Activated CD8-positive, alpha-beta T cell treated with anti-CD3 and anti-CD28 coated beads for 36 hours (primary cell): ENCODE measurements at regions not wholly inside any gene's neighbourhood (a gene's known extent, or its start where the extent isn't known, plus 50 kb on each side); places are given as distances from the start of the nearest gene placed in this dataset.

ENCODE experiments used
- ATAC-seq: fragments of 200-7000 bp; cut with Tn5 transposase; one replicate; pipeline ENCODE4 v1.10.0; 2021; ENCODE audit warnings: mild to moderate bottlenecking, moderate library complexity
- CTCF ChIA-PET: fragments of 350-600 bp; sonication (Branson Sonifier 250); formaldehyde crosslinking; loops from one replicate; lab custom pipeline; 2021; ENCODE audit warnings: antibody characterized with exemption; lab: Charles Lee
- POLR2A ChIA-PET: fragments of 350-600 bp; sonication (Branson Sonifier 250); formaldehyde crosslinking; loops from one replicate; lab custom pipeline; 2021; ENCODE audit warnings: antibody characterized with exemption; lab: Charles Lee
- DNase-seq: peaks from one replicate; pipeline ENCODE4 v3.0.0-alpha.2; 2020
- H3K27ac Mint-ChIP-seq: one replicate; pipeline ENCODE4 v1.8.0; 2021; ENCODE audit warnings: mild to moderate bottlenecking, mixed read lengths
- H3K27me3 Mint-ChIP-seq: one replicate; pipeline ENCODE4 v1.8.0; 2021; ENCODE audit warnings: mixed read lengths
- H3K36me3 Mint-ChIP-seq: one replicate; pipeline ENCODE4 v1.8.0; 2021; ENCODE audit warnings: low read depth, mixed read lengths
- H3K4me1 Mint-ChIP-seq: one replicate; pipeline ENCODE4 v1.8.0; 2021; ENCODE audit warnings: low read depth, mixed read lengths
- H3K4me3 Mint-ChIP-seq: one replicate; pipeline ENCODE4 v1.8.0; 2021; ENCODE audit warnings: mild to moderate bottlenecking, moderate library complexity, mixed read lengths
- H3K9me3 Mint-ChIP-seq: one replicate; pipeline ENCODE4 v1.8.0; 2021; ENCODE audit warnings: mixed read lengths
- intact Hi-C: fragments of 100-400 bp; cut with micrococcal nuclease; formaldehyde crosslinking; loops from one replicate; pipeline ENCODE4 v1.10.0; 2022
- TF ChIP-seq, protein P1 (sequence below): fragments of 200-600 bp; IDR thresholded peaks from one replicate; pipeline ENCODE4 v1.8.0; 2022; ENCODE audit warnings: antibody characterized with exemption, mild to moderate bottlenecking

DNA sequence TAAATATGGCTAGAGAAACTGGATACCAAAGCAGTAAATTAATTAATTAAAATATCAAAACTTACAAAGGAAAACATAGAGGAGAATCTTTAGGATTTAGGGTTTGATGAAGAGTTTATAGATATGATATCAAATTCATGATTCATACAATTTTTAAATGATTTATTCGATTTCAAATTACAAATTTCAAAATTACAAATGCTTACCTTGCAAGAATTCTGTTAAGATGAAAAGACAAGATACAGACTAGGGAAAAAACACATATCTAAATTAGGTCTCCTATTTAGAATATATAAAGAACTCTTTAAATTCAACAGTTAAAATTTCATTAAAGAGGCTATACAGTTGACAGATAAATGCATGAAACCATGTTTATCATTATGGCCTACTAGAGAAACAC lies 930.7 kb downstream of the ZPLD1 start:
- POLR2A ChIA-PET = no interaction called here
- H3K4me1 Mint-ChIP-seq = no peaks in the 10 kb centered on the region
- DNase-seq (no peak), ATAC-seq (no peak)
- CTCF ChIA-PET = no interaction called here
- H3K27me3 Mint-ChIP-seq = no peaks in the 10 kb centered on the region
- intact Hi-C loops = no loop called here
- H3K36me3 Mint-ChIP-seq = no peaks in the 10 kb centered on the region
- H3K9me3 Mint-ChIP-seq = peaks cover 6% of the 10 kb centered on the region
- no peak overlapping the region for H3K27ac Mint-ChIP-seq
- H3K4me3 Mint-ChIP-seq = no peak overlapping the region
- TF ChIP-seq, protein P1, sequence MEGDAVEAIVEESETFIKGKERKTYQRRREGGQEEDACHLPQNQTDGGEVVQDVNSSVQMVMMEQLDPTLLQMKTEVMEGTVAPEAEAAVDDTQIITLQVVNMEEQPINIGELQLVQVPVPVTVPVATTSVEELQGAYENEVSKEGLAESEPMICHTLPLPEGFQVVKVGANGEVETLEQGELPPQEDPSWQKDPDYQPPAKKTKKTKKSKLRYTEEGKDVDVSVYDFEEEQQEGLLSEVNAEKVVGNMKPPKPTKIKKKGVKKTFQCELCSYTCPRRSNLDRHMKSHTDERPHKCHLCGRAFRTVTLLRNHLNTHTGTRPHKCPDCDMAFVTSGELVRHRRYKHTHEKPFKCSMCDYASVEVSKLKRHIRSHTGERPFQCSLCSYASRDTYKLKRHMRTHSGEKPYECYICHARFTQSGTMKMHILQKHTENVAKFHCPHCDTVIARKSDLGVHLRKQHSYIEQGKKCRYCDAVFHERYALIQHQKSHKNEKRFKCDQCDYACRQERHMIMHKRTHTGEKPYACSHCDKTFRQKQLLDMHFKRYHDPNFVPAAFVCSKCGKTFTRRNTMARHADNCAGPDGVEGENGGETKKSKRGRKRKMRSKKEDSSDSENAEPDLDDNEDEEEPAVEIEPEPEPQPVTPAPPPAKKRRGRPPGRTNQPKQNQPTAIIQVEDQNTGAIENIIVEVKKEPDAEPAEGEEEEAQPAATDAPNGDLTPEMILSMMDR = no peak

DNA sequence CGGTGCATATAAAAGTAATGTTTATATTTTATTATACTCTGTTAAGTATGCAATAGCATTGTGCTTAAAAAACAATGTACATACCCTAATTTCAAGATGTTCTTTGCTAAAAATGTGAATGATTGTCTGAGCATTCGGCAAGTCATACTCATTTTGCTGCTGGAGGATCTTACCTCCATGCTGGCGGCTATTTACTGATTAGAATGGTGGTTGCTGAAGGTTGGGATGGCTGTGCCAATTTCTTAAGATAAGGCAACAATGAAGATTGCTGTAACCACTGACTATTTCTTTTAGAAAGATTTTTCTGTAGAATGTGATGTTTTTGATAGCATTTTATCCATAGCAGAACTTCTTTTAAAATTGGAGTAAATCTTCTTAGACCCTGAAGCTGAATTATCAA lies 932.7 kb downstream of the ZPLD1 start:
- no peak for DNase-seq
- Mint-ChIP-seq H3K4me1 (no peaks in the 10 kb centered on the region), H3K36me3 (no peaks in the 10 kb centered on the region), H3K27me3 (no peaks in the 10 kb centered on the region), H3K9me3 (peaks cover 3% of the 10 kb centered on the region), H3K27ac (no peak overlapping the region), H3K4me3 (no peak overlapping the region)
- TF ChIP-seq, protein P1 = no peak
- intact Hi-C loops = no loop called here
- POLR2A ChIA-PET = no interaction called here
- no peak for ATAC-seq
- CTCF ChIA-PET = no interaction called here

DNA sequence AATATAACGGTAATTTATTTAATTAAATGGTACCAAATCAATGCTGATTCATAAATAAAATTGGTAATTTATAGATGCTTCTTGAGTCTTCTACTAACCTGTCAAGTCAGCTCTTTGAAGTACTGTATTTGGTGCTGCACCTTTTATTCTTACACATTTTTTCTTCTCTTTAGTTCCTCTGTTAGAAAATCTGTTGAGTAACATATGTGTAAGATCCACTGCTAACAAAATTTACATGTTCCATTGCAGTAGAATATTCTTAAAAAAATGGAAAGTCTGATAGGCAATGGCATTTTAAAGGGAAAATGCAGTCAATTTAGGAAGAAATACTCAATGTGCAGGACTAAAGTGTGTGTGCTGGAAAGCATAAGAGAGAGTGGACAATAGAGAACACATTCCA lies 936.6 kb downstream of the ZPLD1 start:
- Mint-ChIP-seq H3K4me3 (no peak overlapping the region), H3K9me3 (peaks cover 1% of the 10 kb centered on the region), H3K27ac (no peak overlapping the region), H3K36me3 (no peaks in the 10 kb centered on the region), H3K27me3 (no peaks in the 10 kb centered on the region), H3K4me1 (no peaks in the 10 kb centered on the region)
- ATAC-seq (no peak), DNase-seq (no peak)
- intact Hi-C loops = no loop called here
- TF ChIP-seq, protein P1 = no peak
- CTCF ChIA-PET = no interaction called here
- POLR2A ChIA-PET = no interaction called here

DNA sequence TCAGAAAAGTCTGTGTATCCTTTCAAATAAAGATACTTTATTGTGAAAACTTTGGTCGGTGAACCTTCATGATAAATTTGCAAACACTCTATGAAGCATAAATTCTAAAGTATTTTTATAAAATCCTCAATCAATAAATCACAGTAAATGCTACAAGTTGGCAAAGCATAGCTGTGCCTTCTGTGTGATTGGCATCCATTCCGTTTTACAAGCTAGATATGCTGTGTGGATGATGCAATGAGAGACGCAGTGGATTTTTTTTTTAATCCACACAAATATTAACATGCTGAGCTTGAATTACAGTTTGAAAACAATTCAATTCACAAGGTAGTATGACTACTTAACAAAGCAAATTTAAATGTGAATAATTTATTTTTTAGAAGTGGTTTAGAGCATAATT lies 937.2 kb downstream of the ZPLD1 start:
- Mint-ChIP-seq H3K4me3 (no peak overlapping the region), H3K4me1 (no peaks in the 10 kb centered on the region), H3K36me3 (no peaks in the 10 kb centered on the region), H3K27ac (no peak overlapping the region), H3K9me3 (peaks cover 1% of the 10 kb centered on the region), H3K27me3 (no peaks in the 10 kb centered on the region)
- intact Hi-C loops = no loop called here
- POLR2A ChIA-PET = no interaction called here
- TF ChIP-seq, protein P1 = no peak
- ATAC-seq (no peak), DNase-seq (no peak)
- CTCF ChIA-PET = no interaction called here

DNA sequence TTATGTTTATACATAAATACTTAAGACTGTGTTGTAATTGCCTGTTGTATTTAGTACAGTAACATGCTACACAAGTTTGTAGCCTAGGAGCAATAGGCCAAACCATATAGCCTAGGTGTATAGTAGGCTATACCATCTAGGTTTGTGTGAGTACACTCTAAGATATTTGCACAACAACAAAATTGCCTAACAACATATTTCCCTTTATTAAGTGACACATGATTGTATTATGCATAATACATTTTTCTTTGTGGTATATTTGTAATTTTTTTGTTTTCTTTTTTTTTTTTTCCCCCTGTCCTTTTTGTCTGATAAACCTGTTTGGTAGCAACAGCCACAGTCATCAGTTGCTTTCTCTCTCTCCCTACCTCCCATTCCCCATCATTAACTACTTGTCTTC lies 945.6 kb downstream of the ZPLD1 start:
- no peaks in the 10 kb centered on the region for H3K4me1 Mint-ChIP-seq
- H3K27me3 Mint-ChIP-seq = no peaks in the 10 kb centered on the region
- DNase-seq = no peak
- TF ChIP-seq, protein P1 = no peak
- H3K4me3 Mint-ChIP-seq = no peak overlapping the region
- intact Hi-C loops = no loop called here
- no peak overlapping the region for H3K27ac Mint-ChIP-seq
- H3K9me3 Mint-ChIP-seq = no peaks in the 10 kb centered on the region
- ChIA-PET POLR2A (no interaction called here), CTCF (no interaction called here)
- H3K36me3 Mint-ChIP-seq = no peaks in the 10 kb centered on the region
- ATAC-seq = no peak
